ENCODE measurements at regions not wholly inside any gene's neighbourhood (a gene's known extent, or its start where the extent isn't known, plus 50 kb on each side); places are given as distances from the start of the nearest gene placed in this dataset.

GRCh38 chr13:71368336-71368735 is 498.7 kb downstream of the DACH1 start:
- H3K18ac ChIP-seq (ENCODE audit: insufficient read length, low read depth, low read length): no peak overlapping the region
- H4K91ac ChIP-seq (ENCODE audit: insufficient read length, low read depth, low read length): no peak overlapping the region
- Mint-ChIP-seq H3K4me3 (no peak overlapping the region), H3K27ac (no peak overlapping the region), H3K36me3 (ENCODE audit: insufficient read depth in 1 of 3, low read depth in 3 of 3) (no peaks in the 10 kb centered on the region), H3K9me3 (no peaks in the 10 kb centered on the region), H3K27me3 (ENCODE audit: low read depth) (no peaks in the 10 kb centered on the region), H3K4me1 (no peaks in the 10 kb centered on the region)
- H3K79me1 ChIP-seq (ENCODE audit: insufficient read depth, low read depth, low read length, poor library complexity, severe bottlenecking): no peaks in the 10 kb centered on the region
- no peak overlapping the region for H3K23ac ChIP-seq (ENCODE audit: insufficient read length, low read depth, low read length)
- H4K5ac ChIP-seq (ENCODE audit: insufficient read length, low read depth, low read length): no peak overlapping the region
- no peaks in the 10 kb centered on the region for H4K20me1 ChIP-seq (ENCODE audit: control insufficient read depth, insufficient read depth, insufficient read length)
- H4K8ac ChIP-seq (replicated peaks; ENCODE audit: insufficient read length, low read depth, low read length): no peak overlapping the region
- H2BK15ac ChIP-seq (ENCODE audit: low read depth, low read length): no peak overlapping the region
- H3T11ph ChIP-seq (ENCODE audit: low read length): no peak overlapping the region
- H3K4me1 ChIP-seq (ENCODE audit: insufficient read depth, low read length): no peaks in the 10 kb centered on the region
- H3K9me3 ChIP-seq (ENCODE audit: control insufficient read depth, low read depth, low read length): no peaks in the 10 kb centered on the region
- no peak for TF ChIP-seq CTCF (conservative IDR thresholded peaks at IDR 0.05)
- no peak overlapping the region for H3K4ac ChIP-seq (ENCODE audit: low read depth, low read length)
- H2BK12ac ChIP-seq (ENCODE audit: insufficient read length, low read depth, low read length): no peak overlapping the region
- no peak overlapping the region for H3K4me2 ChIP-seq (ENCODE audit: insufficient read depth, insufficient read length, low read length)
- H3K14ac ChIP-seq (ENCODE audit: insufficient read depth, low read length): no peak overlapping the region
- no peak overlapping the region for H3K27ac ChIP-seq (ENCODE audit: insufficient read length, low read depth, low read length)
- no peak for DNase-seq
- no peak overlapping the region for H2AK5ac ChIP-seq (ENCODE audit: insufficient read length, low read length)
- H2BK5ac ChIP-seq (ENCODE audit: insufficient read length, low read length): no peak overlapping the region
- H3K27me3 ChIP-seq (ENCODE audit: insufficient read depth, low read length): no peaks in the 10 kb centered on the region
- H3K23me2 ChIP-seq (ENCODE audit: insufficient read length, low read depth, low read length, poor library complexity, severe bottlenecking): no peaks in the 10 kb centered on the region
- no peaks in the 10 kb centered on the region for H3K79me2 ChIP-seq (ENCODE audit: insufficient read depth, low read length)
- no peak overlapping the region for H2BK120ac ChIP-seq (ENCODE audit: low read depth, low read length, poor library complexity, severe bottlenecking)
- H2BK20ac ChIP-seq (ENCODE audit: low read depth, low read length, poor library complexity, severe bottlenecking): no peak overlapping the region
- H2AFZ ChIP-seq (ENCODE audit: low read length): no peak overlapping the region
- H3K56ac ChIP-seq (ENCODE audit: insufficient read length, low read depth, low read length): no peak overlapping the region
- no peak overlapping the region for H3K9ac ChIP-seq (ENCODE audit: extremely low read depth, insufficient read length, low read length)
